NCI-H146 treated with DMSO at 0.1 percent for 48 hours (cell line): ENCODE measurements at regions not wholly inside any gene's neighbourhood (a gene's known extent, or its start where the extent isn't known, plus 50 kb on each side); places are given as distances from the start of the nearest gene placed in this dataset.
"Not testable (repeated sequence)": the region's sequence is repeated elsewhere in the genome, so short reads cannot be mapped to it uniquely, and the experiment has no call there.

ENCODE experiments used
- DNase-seq: peaks from one replicate; lab custom pipeline; 2025; ENCODE audit not compliant: unreplicated experiment; lab: John Stamatoyannopoulos, UW

DNA sequence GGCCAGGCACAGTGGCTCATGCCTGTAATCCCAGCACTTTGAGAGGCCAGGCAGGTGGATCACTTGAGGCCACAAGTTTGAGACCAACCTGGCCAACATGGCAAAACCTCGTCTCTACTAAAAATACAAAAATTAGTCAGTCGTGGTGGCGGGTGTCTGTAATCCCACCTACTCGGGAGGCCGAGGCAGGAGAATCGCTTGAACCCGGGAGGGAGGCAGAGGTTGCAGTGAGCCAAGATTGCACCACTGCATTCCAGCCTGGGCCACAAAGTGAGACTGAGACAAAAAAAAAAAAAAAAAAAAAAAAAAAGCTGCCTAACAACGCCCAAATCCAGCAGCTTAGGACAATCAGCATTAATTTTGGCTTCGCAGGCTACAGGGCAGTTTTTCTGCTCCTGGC is 167.1 kb downstream of the GOSR1 start:
- not testable (repeated sequence) for DNase-seq

DNA sequence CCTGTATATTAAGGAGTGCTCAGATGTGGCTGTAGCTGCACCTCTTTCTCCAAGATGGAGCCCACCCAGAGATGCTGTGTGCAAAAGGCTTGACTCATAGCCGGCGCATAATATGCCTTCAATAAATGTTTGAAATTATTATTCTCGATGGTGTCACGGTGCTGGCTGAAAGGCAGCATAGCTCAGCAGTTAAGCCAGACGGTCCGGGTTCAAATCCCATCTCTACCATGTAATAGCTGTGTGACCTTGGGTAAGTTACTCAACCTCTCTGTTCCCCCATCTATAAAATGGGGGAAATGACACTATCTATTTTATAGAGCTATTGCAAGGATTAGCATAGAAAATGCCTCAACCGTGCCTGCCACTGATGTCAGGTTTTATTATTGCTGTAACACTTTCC is 164.2 kb downstream of the GOSR1 start:
- not testable (repeated sequence) for DNase-seq

GRCh38 chr17:30639391-30639790 is 162.2 kb downstream of the GOSR1 start:
- not testable (repeated sequence) for DNase-seq

DNA sequence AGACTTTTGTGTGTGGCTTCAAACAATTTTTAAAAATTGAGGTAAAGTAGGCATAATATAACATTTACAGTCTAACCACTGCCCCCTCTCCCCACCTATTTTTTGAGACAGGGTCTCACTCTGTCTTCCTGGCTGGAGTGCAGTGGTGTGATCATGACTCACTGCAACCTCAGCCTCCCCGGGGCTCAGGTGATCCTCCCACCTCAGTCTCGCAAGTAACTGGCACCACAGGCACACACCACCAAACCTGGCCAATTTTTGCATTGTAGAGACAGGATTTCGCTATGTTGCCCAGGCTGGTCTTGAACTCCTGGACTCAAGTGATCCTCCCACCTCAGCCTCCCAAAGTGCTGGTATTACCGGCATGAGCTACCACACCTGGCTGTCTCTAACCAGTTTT is 161.8 kb downstream of the GOSR1 start:
- not testable (repeated sequence) for DNase-seq

DNA sequence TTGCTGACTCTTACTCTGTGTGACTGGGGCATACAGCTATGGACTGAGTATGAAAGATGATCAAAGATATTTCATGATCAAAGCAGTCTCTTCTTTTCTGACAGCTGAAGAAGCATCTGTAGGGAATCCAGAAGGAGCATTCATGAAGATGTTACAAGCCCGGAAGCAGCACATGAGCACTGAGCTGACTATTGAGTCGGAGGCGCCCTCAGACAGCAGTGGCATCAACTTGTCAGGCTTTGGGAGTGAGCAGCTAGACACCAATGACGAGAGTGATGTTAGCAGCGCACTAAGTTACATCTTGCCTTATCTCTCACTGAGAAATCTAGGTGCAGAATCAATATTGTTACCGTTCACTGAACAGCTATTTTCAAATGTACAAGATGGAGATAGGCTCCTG is 154.4 kb downstream of the GOSR1 start:
- not testable (repeated sequence) for DNase-seq

GRCh38 chr17:30625380-30625779 is 148.2 kb downstream of the GOSR1 start:
- DNase-seq, result not testable (repeated sequence)

DNA sequence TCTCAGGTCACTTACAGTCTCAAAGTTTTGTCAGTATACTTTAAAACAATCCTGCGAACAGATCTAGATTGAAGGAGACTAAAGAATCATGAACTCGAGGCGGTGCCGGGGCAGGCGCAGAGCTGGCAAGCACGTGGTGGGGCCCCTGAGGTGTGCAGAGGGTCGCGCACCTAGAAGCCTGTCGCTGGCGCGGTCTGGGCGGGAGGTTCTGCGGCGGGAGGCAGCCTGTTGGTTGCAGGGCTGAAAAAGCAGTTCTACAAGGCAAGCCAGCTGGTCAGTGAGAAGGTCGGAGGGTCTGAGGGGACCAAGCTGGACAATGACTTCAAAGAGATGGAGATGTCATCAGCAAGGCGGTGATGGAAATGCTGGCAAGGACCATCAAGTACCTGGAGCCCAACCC is 147.0 kb downstream of the GOSR1 start:
- DNase-seq, result not testable (repeated sequence)

- not testable (repeated sequence) for DNase-seq
Measured at GRCh38 chr17:30609682-30610081, 132.5 kb downstream of the GOSR1 start.

- no peak for DNase-seq
Measured at GRCh38 chr17:30605523-30605922, 128.3 kb downstream of the GOSR1 start.

GRCh38 chr17:30605027-30605426 is 127.8 kb downstream of the GOSR1 start:
- DNase-seq, result no peak

GRCh38 chr17:30602396-30602795 is 125.2 kb downstream of the GOSR1 start:
- not testable (repeated sequence) for DNase-seq

DNA sequence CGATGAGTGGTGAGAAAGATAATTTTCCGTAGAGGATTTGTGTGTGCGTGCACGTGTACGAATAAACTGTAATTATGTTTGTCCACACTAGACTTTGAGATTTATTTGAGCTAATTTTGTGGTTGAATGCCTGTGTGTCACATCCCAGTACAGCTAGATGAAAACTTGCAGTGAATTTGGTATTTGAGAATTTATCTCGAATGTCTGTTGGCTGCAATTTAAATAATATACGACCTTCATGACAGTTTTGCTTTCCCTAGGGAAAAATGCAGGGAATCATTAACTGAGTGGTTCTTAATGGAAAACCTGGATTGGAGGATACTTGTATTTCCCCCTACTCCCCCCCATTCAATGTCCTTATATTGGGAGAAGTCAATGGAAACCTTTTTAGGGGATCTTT is 124.8 kb downstream of the GOSR1 start:
- not testable (repeated sequence) for DNase-seq

DNA sequence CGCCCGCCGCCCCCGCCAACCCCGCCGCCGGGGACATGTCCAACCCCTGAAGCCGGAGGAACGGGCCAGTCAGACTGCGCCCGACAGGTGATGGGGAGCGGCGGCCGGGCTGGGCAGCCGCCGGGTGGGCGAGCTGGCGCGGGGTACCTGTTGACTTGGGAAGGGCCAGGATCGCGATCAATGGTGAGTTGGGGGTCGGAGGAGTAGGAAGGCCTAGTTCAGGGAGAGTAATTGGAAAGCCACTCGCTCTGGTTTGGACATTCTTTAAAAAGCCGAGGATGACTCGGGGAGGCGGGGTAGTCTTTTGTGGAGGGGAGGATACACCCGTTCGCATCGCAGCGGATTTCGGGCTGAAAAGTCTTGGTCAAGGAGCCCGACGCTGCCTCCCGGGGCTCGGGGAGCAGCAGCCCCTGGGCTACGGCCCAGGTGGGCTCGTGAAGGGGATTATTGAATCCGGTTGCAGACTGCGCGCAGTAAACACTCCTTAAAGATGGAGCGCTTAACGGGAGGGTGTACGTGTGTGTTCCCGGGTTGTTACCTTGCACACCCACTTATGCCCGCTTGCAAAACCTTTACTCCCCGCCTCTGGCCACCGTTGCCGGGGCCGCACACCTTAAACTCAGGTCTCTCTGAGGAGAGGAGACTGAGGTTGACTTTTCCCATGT is 123.8 kb downstream of the GOSR1 start:
- DNase-seq, result no peak

DNA sequence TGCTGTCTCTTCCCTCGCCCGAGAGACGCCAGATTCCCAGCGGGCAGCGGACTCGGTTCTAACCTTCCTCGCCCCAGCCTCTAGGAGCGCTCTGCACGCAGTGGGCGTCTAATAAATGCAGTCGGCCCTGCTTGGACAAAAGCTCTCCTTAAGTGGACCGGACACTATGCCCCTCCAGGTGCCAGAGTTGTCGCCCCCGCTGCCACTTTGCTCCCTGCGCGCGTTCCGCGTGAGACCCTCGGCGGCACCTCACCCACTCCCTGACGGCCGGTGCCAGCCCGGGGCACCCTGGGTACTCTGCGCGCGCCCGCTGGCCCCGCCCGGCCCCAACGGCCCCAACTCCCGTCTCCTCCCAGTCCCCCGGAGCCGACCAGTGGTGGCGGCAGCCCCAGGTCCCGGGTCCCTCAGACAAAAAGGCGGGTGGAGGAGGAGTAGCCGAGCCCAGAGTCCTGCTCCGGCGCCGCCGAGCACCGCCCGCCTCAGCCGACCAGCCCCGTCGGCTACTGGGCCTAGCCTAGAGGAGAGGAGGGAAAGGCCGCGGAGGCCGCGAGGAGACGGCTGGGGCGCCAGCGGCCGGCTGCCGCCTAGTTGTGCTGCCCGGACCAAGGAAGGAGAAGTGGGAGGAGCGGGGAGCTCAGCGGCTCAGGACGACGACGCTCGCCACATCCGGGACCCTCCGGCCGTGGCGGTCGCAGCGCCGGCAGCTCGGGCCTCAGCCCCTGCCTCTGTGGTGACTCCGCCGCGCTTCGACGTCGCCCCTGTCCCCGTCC is 123.0 kb downstream of the GOSR1 start:
- peak; percentile 66 for DNase-seq

- no peak for DNase-seq
Measured at GRCh38 chr17:30599428-30600059, 122.3 kb downstream of the GOSR1 start.

- no peak for DNase-seq
Measured at GRCh38 chr17:30597776-30598288, 120.6 kb downstream of the GOSR1 start.

DNA sequence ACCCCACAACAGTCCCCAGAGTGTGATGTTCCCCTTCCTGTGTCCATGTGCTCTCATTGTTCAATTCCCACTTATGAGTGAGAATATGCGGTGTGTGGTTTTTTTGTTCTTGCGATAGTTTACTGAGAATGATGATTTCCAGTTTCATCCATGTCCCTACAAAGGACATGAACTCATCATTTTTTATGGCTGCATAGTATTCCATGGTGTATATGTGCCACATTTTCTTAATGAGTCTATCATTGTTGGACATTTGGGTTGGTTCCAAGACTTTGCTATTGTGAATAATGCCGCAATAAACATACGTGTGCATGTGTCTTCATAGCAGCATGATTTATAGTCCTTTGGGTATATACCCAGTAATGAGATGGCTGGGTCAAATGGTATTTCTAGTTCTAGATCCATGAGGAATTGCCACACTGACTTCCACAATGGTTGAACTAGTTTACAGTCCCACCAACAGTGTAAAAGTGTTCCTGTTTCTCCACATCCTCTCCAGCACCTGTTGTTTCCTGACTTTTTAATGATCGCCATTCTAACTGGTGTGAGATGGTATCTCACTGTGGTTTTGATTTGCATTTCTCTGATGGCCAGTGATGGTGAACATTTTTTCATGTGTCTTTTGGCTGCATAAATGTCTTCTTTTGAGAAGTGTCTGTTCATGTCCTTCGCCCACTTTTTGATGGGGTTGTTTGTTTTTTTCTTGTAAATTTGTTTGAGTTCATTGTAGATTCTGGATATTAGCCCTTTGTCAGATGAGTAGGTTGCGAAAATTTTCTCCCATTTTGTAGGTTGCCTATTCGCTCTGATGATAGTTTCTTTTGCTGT is 120.0 kb downstream of the GOSR1 start:
- DNase-seq, result not testable (repeated sequence)

GRCh38 chr17:30594953-30595371 is 117.8 kb downstream of the GOSR1 start:
- not testable (repeated sequence) for DNase-seq

DNA sequence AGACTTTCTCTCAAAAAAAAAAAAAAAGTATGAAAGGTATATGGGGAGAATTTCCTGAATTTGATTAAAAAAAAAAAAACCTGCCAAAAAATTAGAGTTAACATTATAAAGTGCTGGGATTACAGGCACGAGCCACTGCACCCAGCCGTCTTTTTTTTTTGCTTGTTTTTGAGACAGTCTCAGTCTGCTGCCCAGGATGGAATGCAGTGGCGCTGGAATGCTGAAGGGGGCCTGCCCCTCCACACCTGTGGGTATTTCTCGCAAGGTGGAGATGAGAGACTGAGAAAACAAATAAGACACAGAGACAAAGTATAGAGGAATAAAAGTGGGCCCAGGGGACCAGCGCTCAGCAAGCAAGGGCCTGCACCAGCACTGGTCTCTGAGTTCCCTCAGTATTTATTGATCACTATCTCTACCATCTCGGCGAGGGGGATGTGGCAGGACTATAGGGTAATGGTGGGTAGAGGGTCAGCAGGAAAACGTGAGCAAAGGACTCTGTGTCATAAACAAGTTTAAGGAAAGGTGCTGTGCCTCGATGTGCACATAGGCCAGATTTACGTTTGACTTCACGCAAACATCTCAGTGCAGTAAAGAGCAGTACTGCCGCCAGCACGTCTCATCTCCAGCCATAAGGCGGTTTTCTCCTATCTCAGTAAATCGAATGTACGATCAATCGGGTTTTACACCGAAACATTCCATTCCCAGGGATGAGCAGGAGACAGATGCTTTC is 117.2 kb downstream of the GOSR1 start:
- no peak for DNase-seq

GRCh38 chr17:30590081-30590733 is 113.0 kb downstream of the GOSR1 start:
- no peak for DNase-seq
